Neuronal stem cell (in vitro differentiated cells): ENCODE measurements at regions not wholly inside any gene's neighbourhood (a gene's known extent, or its start where the extent isn't known, plus 50 kb on each side); places are given as distances from the start of the nearest gene placed in this dataset.

ENCODE experiments used
- DNase-seq: peaks from one replicate; pipeline ENCODE4 v3.0.0-alpha.2; 2013; ENCODE audit warnings: low spot score
- H2AFZ ChIP-seq: one replicate; pipeline ENCODE4 v1.6.1; 2013; ENCODE audit warnings: mild to moderate bottlenecking, low read length, inconsistent platforms
- H2AK5ac ChIP-seq: 2 replicates; pipeline ENCODE4 v1.6.1; 2013; ENCODE audit warnings: low read depth, mild to moderate bottlenecking, inconsistent platforms, low read length, moderate library complexity, mixed read lengths
- H2BK120ac ChIP-seq: 2 replicates; pipeline ENCODE4 v1.6.1; 2013; ENCODE audit warnings: low read depth, mild to moderate bottlenecking, inconsistent platforms, low read length, moderate library complexity, mixed read lengths
- H2BK12ac ChIP-seq: one replicate; pipeline ENCODE4 v1.6.1; 2013; ENCODE audit warnings: low read length, inconsistent platforms
- H2BK15ac ChIP-seq: 2 replicates; pipeline ENCODE4 v1.6.1; 2013; ENCODE audit warnings: mild to moderate bottlenecking, low read length, inconsistent platforms, mixed read lengths
- H2BK5ac ChIP-seq: one replicate; pipeline ENCODE4 v1.6.1; 2013; ENCODE audit warnings: inconsistent platforms, mild to moderate bottlenecking, low read length, moderate library complexity
- H3K14ac ChIP-seq: one replicate; pipeline ENCODE4 v1.6.1; 2013; ENCODE audit warnings: low read length, inconsistent platforms
- H3K18ac ChIP-seq: 2 replicates; pipeline ENCODE4 v1.6.1; 2013; ENCODE audit warnings: low read length, inconsistent platforms
- H3K23ac ChIP-seq: 2 replicates; pipeline ENCODE4 v1.6.1; 2013; ENCODE audit warnings: low read depth, mild to moderate bottlenecking, mixed read lengths, low read length, inconsistent platforms; ENCODE audit not compliant: poor library complexity
- H3K27ac ChIP-seq: replicated peaks from 3 replicates; pipeline ENCODE4 v1.5.1; 2013; ENCODE audit warnings: low read length, inconsistent platforms
- H3K27me3 ChIP-seq, 3 experiments: 2 replicates each; pipeline ENCODE4 v1.6.1; 2013; ENCODE audit warnings: low read length in 3 of 3, mild to moderate bottlenecking in 2 of 3, inconsistent platforms in 1 of 3, low read depth in 1 of 3, mixed read lengths in 1 of 3, moderate library complexity in 1 of 3; ENCODE audit not compliant: control insufficient read depth in 3 of 3, insufficient read depth in 3 of 3
- H3K36me3 ChIP-seq, 2 donors: replicated peaks in 1 of 2; 2 replicates each; pipeline ENCODE4 v1.6.1; 2013; ENCODE audit warnings: low read length in 2 of 2; ENCODE audit not compliant: control insufficient read depth in 2 of 2, insufficient read depth in 2 of 2
- H3K4ac ChIP-seq: 2 replicates; pipeline ENCODE4 v1.6.1; 2013; ENCODE audit warnings: inconsistent platforms, mild to moderate bottlenecking, low read length, moderate library complexity
- H3K4me1 ChIP-seq, 2 donors: 1 replicate in 1 of 2; 2 replicates in 1 of 2; pipeline ENCODE4 v1.6.1; 2013; ENCODE audit warnings: low read length in 2 of 2, low read depth in 1 of 2; ENCODE audit not compliant: control insufficient read depth in 2 of 2, insufficient read depth in 1 of 2
- H3K4me2 ChIP-seq: one replicate; pipeline ENCODE4 v1.6.1; 2013; ENCODE audit warnings: mild to moderate bottlenecking, low read length, inconsistent platforms; ENCODE audit not compliant: insufficient read depth, poor library complexity, severe bottlenecking
- H3K4me3 ChIP-seq, 2 donors: 2 replicates each; pipeline ENCODE4 v1.5.1; 2013; ENCODE audit warnings: low read length in 2 of 2, mild to moderate bottlenecking in 2 of 2, inconsistent platforms in 1 of 2, moderate library complexity in 1 of 2
- H3K79me1 ChIP-seq: one replicate; pipeline ENCODE4 v1.6.1; 2013; ENCODE audit warnings: low read depth, mild to moderate bottlenecking, inconsistent platforms, low read length, moderate library complexity
- H3K9ac ChIP-seq: one replicate; pipeline ENCODE4 v1.6.1; 2013; ENCODE audit warnings: mild to moderate bottlenecking, low read depth, low read length, inconsistent platforms; ENCODE audit not compliant: poor library complexity
- H3K9me3 ChIP-seq, 2 donors: replicated peaks in 1 of 2; 2 replicates each; pipeline versions ENCODE3 to v1.6.1; 2013; ENCODE audit warnings: low read length in 2 of 2, mild to moderate bottlenecking in 2 of 2, inconsistent platforms in 1 of 2, low read depth in 1 of 2, mixed read lengths in 1 of 2, moderate library complexity in 1 of 2; ENCODE audit not compliant: control insufficient read depth in 2 of 2, insufficient read depth in 1 of 2
- H4K8ac ChIP-seq: one replicate; pipeline ENCODE4 v1.6.1; 2013; ENCODE audit warnings: low read depth, mild to moderate bottlenecking, inconsistent platforms, low read length, moderate library complexity
- H4K91ac ChIP-seq: one replicate; pipeline ENCODE4 v1.6.1; 2013; ENCODE audit warnings: low read length, low read depth, mild to moderate bottlenecking, inconsistent platforms; ENCODE audit not compliant: poor library complexity
- WGBS, 2 donors: extraction: QIAGEN DNeasy Blood & Tissue Kit; methylation state at CpG; one replicate each; pipeline ENCODE4 v1.1.7; 2013; ENCODE audit warnings: missing lambda C conversion rate in 2 of 2, mixed read lengths in 1 of 2; ENCODE audit not compliant: insufficient read length in 2 of 2, insufficient replicate concordance in 1 of 2; ENCODE audit errors: extremely low coverage in 2 of 2; 5-methylcytosine and 5-hydroxymethylcytosine counted together

DNA sequence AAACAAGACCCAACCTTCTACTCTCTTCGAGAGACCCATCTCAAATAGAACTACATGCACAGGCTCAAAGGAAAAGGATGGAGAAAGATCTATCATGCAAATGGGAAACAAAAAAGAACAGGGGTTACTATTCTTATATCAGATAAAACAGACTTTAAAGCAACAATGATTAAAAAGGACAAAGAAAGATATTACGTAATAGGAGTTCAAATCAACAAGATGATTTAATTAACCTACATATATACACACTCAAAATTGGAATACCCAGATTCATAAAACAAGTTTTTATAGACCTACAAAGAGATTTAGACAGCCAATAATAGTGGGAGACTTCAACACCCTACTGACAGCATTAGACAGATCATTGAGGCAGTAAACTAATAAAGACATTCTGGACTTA is 536.6 kb upstream of the RAG2 start:
- Histone ChIP-seq H4K8ac (no peak overlapping the region), H2BK120ac (no peak overlapping the region), H3K4ac (no peak overlapping the region), H3K18ac (no peak overlapping the region), H2BK15ac (no peak overlapping the region), H2BK5ac (no peak overlapping the region), H2AFZ (no peak overlapping the region), H3K4me3 (no peak overlapping the region), H3K36me3 (no peaks in the 10 kb centered on the region), H3K9ac (no peak overlapping the region), H3K14ac (no peak overlapping the region), H3K27me3 (no peaks in the 10 kb centered on the region), H4K91ac (no peak overlapping the region), H3K27ac (no peak overlapping the region), H3K9me3 (no peaks in the 10 kb centered on the region), H3K79me1 (no peaks in the 10 kb centered on the region), H3K4me2 (no peak overlapping the region), H2AK5ac (no peak overlapping the region), H3K23ac (no peak overlapping the region), H2BK12ac (no peak overlapping the region), H3K4me1 (no peaks in the 10 kb centered on the region)
- no CpG with 5 or more reads among the region's 2 CpGs for WGBS, 2 donors
- DNase-seq: no peak

DNA sequence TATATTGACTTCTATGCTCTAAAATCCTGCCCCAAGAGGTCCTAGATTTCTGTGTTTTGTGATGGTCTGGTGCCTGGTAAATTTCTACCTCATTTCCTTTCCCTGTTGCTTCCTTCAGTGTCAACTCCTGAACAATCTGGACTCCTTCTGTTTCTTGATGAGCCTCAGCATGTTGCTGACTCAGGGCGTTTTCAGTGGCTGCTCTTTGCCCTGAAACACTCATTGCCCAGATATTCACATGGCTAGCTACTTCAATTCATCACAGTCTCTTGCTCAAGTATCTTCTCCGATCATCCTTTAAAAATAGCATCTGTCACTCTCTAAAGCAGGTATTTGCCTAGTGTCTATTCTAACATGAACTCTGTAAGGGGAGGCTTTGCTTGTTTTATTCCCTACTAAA is 526.3 kb upstream of the RAG2 start:
- no peak overlapping the region for H3K4me2 ChIP-seq
- no peak overlapping the region for H2BK120ac ChIP-seq
- no peak overlapping the region for H3K18ac ChIP-seq
- H2BK12ac ChIP-seq: no peak overlapping the region
- WGBS, 2 donors: no CpG with 5 or more reads among the region's 2 CpGs
- H4K8ac ChIP-seq: no peak overlapping the region
- no peak overlapping the region for H2AK5ac ChIP-seq
- no peaks in the 10 kb centered on the region for H3K79me1 ChIP-seq
- no peaks in the 10 kb centered on the region for H3K27me3 ChIP-seq
- H3K9ac ChIP-seq: no peak overlapping the region
- H2AFZ ChIP-seq: no peak overlapping the region
- H2BK5ac ChIP-seq: no peak overlapping the region
- no peak overlapping the region for H2BK15ac ChIP-seq
- no peak overlapping the region for H3K4ac ChIP-seq
- no peak overlapping the region for H3K4me3 ChIP-seq
- H4K91ac ChIP-seq: no peak overlapping the region
- no peaks in the 10 kb centered on the region for H3K9me3 ChIP-seq
- no peak overlapping the region for H3K27ac ChIP-seq
- H3K14ac ChIP-seq: no peak overlapping the region
- no peaks in the 10 kb centered on the region for H3K4me1 ChIP-seq
- no peak for DNase-seq
- no peaks in the 10 kb centered on the region for H3K36me3 ChIP-seq
- H3K23ac ChIP-seq: no peak overlapping the region

DNA sequence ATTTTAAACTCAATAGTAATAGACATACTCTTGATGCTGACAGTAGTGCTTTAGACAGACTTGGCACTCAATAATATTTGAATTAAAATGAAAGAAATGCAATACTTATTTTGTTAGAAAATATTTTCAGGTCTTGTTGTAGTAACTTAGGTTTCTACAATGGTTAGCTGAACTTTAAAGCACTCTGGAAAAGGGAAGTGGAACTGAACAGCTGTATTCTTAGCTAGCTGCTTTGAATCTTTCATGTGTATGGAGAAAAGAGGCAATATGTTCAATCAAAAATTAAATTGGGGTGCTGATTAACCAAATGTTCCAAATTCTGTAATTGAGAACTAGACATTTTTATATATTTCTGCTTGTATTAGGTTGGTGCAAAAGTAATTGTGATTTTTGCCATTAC is 517.9 kb upstream of the RAG2 start:
- Histone ChIP-seq H3K79me1 (no peaks in the 10 kb centered on the region), H3K14ac (no peak overlapping the region), H3K4ac (no peak overlapping the region), H2BK120ac (no peak overlapping the region), H3K9me3 (no peaks in the 10 kb centered on the region), H3K9ac (no peak overlapping the region), H3K4me3 (no peak overlapping the region), H2AK5ac (no peak overlapping the region), H4K8ac (no peak overlapping the region), H3K4me2 (no peak overlapping the region), H2BK12ac (no peak overlapping the region), H3K27me3 (no peaks in the 10 kb centered on the region), H2AFZ (no peak overlapping the region), H3K23ac (no peak overlapping the region), H3K36me3 (no peaks in the 10 kb centered on the region), H2BK15ac (no peak overlapping the region), H3K4me1 (no peaks in the 10 kb centered on the region), H3K18ac (no peak overlapping the region), H4K91ac (no peak overlapping the region), H3K27ac (no peak overlapping the region), H2BK5ac (no peak overlapping the region)
- no peak for DNase-seq

DNA sequence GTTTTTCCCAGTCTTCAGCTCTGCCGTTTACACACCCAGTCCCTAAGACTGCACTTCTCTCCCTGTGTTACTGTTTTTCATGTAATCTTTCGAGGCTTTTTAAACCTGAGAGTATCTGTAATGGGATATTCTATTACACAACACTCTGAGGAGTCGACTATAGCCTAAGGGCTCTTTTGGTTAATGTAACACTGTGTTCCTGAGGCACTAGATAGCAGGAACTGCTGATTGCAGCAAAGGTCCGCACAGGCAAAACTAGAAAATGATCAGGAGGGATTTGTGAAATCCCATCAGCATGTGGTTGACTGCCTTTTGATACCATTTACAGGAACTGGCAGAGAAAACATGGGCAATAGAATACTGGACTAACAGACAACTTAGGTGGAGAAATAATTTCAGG is 512.3 kb upstream of the RAG2 start:
- no peak overlapping the region for H3K23ac ChIP-seq
- H2AK5ac ChIP-seq: no peak overlapping the region
- H3K14ac ChIP-seq: no peak overlapping the region
- H3K27me3 ChIP-seq: no peaks in the 10 kb centered on the region
- H3K4me2 ChIP-seq: no peak overlapping the region
- H3K4me3 ChIP-seq: no peak overlapping the region
- H2BK5ac ChIP-seq: no peak overlapping the region
- no peak overlapping the region for H4K8ac ChIP-seq
- DNase-seq: no peak
- no peak overlapping the region for H2BK15ac ChIP-seq
- H3K4me1 ChIP-seq: no peaks in the 10 kb centered on the region
- H3K27ac ChIP-seq: no peak overlapping the region
- H2BK120ac ChIP-seq: no peak overlapping the region
- no peak overlapping the region for H2BK12ac ChIP-seq
- no peak overlapping the region for H4K91ac ChIP-seq
- H3K36me3 ChIP-seq: no peaks in the 10 kb centered on the region
- no peaks in the 10 kb centered on the region for H3K9me3 ChIP-seq
- H3K79me1 ChIP-seq: no peaks in the 10 kb centered on the region
- no peak overlapping the region for H2AFZ ChIP-seq
- WGBS, 2 donors: no CpG with 5 or more reads among the region's 4 CpGs
- H3K18ac ChIP-seq: no peak overlapping the region
- no peak overlapping the region for H3K9ac ChIP-seq
- H3K4ac ChIP-seq: no peak overlapping the region
